Fibroblast of the aortic adventitia (primary cell): ENCODE measurements at regions not wholly inside any gene's neighbourhood (a gene's known extent, or its start where the extent isn't known, plus 50 kb on each side); places are given as distances from the start of the nearest gene placed in this dataset.

Experiments
- DNase-seq: peaks from one replicate; pipeline ENCODE4 v3.0.0-alpha.2; 2010; ENCODE audit warnings: low read depth
- H3K4me3 ChIP-seq: 2 replicates; pipeline ENCODE4 v1.5.1; 2011; ENCODE audit warnings: low read depth, mild to moderate bottlenecking, control low read depth, low read length, moderate library complexity
- TF ChIP-seq, protein P1 (sequence below): IDR thresholded peaks from 2 replicates; pipeline ENCODE4 v1.5.1; 2011; ENCODE audit warnings: mild to moderate bottlenecking, low read length, control low read depth, inconsistent platforms; ENCODE audit not compliant: insufficient read depth

DNA sequence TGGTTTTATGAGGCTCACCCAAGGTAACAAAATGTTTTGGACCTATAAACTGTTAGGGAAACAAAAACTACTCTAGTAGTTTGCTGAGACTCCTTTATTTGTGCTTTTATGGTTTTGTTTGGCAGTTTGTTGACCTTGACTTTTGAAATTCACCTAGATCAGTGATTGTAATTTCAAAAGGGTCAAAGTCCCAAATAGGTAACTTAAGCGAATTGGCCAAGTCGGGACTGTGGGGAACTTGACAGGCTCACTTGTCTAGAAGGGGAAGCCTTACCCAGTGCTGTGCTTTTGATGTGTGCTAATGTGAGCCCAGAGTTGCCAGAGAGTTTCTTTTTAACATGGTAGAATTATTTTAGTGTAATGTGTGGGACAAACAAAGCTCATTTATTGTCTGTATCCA lies 87.2 kb upstream of the SGCD start:
- H3K4me3 ChIP-seq: no peak overlapping the region
- TF ChIP-seq, protein P1, sequence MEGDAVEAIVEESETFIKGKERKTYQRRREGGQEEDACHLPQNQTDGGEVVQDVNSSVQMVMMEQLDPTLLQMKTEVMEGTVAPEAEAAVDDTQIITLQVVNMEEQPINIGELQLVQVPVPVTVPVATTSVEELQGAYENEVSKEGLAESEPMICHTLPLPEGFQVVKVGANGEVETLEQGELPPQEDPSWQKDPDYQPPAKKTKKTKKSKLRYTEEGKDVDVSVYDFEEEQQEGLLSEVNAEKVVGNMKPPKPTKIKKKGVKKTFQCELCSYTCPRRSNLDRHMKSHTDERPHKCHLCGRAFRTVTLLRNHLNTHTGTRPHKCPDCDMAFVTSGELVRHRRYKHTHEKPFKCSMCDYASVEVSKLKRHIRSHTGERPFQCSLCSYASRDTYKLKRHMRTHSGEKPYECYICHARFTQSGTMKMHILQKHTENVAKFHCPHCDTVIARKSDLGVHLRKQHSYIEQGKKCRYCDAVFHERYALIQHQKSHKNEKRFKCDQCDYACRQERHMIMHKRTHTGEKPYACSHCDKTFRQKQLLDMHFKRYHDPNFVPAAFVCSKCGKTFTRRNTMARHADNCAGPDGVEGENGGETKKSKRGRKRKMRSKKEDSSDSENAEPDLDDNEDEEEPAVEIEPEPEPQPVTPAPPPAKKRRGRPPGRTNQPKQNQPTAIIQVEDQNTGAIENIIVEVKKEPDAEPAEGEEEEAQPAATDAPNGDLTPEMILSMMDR: no peak
- DNase-seq: no peak

DNA sequence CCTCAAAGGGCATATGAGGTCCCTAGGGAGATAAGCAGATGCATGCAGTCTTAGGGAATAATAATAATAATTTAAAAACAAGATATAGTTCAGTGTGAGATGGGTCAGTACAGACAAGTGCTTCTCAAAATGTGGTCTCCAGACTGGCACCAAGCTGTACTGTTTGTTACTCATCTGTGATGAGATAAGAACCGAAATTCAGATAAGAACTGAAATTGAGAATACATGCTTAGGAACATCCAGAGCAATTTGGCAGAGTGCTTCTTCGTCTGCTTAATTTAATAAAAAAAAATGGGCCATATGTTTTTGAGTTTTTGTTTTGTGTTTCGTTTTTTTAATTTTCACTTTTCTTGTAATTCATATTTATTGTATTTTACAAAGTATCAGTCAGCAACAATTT lies 86.5 kb upstream of the SGCD start:
- TF ChIP-seq, protein P1: no peak
- DNase-seq: no peak
- no peak overlapping the region for H3K4me3 ChIP-seq

DNA sequence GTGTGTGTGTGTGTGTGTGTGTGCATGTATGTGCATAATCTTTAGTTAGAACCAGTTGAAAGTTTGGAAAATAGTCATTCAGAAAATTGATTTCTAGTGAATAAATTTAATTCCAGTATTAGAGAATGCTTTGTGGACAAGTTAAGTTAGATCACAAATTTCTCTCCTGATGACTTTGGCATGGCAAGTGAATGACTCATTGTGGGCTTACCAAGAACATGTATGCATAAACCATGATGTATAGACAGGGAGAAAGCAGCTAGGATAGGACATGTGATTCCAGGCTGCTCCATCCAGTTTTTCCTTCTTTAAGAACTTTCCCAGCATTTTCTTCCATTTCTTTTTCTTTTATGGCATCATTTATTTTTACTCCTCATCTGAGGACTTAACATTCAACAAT lies 85.7 kb upstream of the SGCD start:
- no peak for DNase-seq
- TF ChIP-seq, protein P1: no peak
- H3K4me3 ChIP-seq: no peak overlapping the region

DNA sequence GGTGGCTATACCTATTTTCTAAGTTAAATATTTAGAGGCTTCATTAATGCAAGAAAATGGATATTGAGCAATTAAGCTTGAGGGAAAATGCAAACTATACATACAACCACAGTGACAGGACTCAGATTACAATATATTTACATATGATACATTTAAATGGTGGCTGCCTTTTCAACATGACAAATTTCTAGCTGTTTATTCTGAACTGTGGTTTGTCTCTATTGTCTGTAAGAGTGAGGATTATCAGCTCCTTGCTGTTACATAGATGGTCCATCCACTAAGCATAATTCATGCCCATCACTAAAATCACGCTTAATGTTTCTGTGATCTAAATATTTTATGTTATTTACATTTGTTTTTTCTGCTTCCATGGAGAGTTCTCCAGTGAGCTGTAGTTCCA lies 81.1 kb upstream of the SGCD start:
- TF ChIP-seq, protein P1: no peak
- DNase-seq: no peak
- no peak overlapping the region for H3K4me3 ChIP-seq

DNA sequence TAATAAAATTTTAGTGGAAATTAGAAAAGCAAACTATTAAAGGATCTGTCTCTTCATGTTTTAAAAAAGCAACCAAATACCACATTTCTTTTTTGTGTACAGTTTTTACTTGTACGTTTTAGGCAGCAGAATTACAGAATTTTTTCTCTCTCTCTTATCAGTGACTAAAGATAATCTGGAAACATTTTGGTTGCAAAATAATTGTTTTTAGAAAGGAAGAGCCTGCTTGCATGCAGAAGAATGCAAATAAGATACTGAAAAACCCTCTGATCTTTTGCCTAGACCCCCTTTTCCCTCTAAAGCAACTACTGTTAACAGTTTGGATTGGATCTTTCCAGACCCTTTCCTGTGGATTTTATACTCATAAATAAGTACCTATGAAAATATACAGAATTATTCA lies 75.9 kb upstream of the SGCD start:
- no peak overlapping the region for H3K4me3 ChIP-seq
- DNase-seq: no peak
- TF ChIP-seq, protein P1: no peak

DNA sequence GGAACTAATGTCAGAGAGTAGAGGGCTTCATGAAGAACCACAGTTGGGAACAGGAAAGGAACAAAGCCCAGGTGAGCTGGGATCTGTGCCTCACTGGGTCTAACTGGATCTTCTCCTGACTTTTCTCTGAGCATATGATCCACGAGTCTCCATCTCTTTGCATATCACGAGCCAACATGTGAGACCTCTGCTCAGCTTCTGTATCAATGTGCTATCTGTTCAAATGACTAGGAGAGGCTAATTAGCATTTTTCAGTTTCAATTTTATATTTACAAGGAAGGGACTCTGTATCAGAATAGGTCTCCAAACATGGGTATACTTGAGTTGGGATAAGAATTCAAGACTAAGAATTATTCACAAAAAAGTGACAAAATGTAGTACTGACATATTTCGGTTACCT lies 73.8 kb upstream of the SGCD start:
- no peak for DNase-seq
- TF ChIP-seq, protein P1: no peak

DNA sequence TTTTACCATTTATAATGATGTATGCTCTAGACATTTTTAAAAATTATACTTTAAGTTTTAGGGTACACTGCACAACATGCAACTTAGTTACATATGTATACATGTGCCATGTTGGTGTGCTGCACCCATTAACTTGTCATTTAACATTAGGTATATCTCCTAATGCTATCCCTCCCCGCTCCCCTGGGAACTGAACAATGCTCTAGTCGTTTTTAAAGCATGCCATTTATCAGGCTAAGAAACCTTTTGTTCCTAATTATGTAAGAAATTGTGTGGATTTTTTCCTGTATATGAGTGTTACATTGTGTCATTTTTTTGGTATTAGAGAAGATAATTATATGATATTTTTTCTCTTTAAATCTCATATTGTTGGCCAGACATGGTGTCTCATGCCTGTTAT lies 72.8 kb upstream of the SGCD start:
- TF ChIP-seq, protein P1: no peak
- DNase-seq: no peak
- no peak overlapping the region for H3K4me3 ChIP-seq

More for the DNA sequence above, 73.8 kb upstream of the SGCD start:
- H3K4me3 ChIP-seq: no peak overlapping the region
